ENCODE measurements at regions not wholly inside any gene's neighbourhood (a gene's known extent, or its start where the extent isn't known, plus 50 kb on each side); places are given as distances from the start of the nearest gene placed in this dataset.
A peak's percentile ranks its signal among the peaks of the same experiment; 100 is the strongest.

DNA sequence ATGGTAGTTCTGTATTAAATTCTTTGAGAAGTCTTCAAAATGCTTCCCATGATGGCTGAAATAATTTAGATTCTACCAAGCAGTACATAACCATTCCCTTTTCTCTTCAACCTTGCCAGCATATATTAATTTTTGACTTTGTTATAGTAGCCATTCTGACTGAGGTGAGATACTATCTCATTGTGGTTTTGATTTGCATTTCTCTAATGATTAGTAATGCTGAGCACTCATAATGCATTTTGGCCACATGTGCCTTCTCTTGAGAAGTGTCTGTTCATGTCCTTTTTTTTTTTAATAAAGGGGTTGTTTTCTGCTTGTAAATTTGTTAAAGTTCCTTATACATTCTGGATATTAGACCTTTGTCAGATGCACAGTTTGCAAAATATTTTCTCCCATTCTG, 173.9 kb downstream of the CALCRL start:
- DNase-seq (ENCODE audit: low read depth in 2 of 2): no peak

DNA sequence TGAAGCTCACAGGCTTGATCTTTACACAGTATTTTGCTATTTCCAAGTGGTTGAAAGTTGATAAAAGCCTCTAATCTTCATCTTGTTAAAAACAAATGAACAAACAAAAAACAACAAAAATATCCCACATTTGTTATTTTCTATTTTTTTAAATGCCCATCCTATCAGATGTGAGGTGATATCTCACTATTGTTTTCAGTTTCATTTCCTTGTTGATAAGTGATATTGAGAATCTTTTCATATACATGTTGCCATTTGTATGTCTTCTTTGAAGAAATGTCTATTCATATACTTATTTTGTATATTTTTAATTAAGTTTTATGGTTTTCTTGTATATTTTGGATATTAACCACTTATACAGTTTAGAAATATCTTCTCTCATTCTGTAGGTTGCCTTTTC, 175.8 kb downstream of the CALCRL start:
- no peak for DNase-seq (ENCODE audit: low read depth in 2 of 2)

DNA sequence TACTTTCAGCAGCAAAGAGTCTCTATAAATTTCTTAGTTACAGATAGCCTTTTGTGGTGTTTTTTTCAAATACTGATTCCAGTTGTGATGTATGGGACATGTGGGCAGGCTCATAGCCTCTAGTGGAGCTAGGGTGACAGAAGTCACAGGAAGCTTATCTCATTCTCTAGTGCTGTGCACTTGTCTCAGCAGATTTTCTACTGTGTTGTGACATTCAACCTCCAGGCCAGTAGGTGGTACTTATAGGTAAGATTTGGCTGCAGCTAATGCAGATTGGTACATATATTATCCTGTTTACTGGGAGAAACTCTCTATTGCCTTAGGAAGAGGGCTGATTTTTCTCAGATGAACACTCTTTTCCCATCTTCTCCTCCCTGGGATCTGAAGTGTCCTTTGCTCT, 176.2 kb downstream of the CALCRL start:
- DNase-seq (ENCODE audit: low read depth in 2 of 2): no peak

DNA sequence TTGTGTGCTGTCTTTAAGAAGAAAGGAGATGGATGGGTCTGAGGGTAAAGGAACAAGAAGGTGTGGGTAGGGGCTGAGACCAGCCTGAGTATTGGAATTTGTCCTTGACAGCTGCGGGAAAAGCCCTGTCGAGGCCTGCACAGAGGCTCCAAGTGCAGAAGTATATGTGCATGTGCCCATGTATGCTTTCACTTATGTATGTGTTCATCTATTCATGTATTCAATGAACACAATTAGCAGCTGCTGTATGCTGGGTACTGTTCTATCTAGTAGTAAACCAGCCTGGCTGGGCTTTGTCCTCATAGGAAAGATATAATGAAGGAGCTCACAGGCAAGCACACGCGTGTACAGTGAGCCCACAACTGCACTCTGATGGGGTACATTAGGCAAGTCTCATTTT, 181.4 kb downstream of the CALCRL start:
- no peak for DNase-seq (ENCODE audit: low read depth in 2 of 2)

DNA sequence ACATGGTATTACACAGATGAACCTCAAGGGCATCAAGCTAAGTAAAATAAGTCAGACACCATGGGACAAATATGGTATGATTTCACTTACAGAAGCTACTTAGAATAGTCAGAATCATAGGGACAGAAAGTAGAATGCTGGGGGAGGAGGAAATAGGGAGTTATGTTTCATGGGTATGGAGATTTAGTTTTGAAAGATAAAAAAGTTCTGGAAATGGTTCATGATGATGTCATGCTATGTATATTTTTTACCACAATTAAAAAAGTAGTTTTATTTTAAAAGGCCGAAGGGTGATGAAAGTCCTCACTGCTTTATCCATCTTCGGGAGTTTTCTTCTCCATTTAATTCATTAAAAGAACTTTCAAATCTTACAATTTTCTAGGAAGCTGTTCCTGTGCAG, 181.9 kb downstream of the CALCRL start:
- no peak for DNase-seq (ENCODE audit: low read depth in 2 of 2)

DNA sequence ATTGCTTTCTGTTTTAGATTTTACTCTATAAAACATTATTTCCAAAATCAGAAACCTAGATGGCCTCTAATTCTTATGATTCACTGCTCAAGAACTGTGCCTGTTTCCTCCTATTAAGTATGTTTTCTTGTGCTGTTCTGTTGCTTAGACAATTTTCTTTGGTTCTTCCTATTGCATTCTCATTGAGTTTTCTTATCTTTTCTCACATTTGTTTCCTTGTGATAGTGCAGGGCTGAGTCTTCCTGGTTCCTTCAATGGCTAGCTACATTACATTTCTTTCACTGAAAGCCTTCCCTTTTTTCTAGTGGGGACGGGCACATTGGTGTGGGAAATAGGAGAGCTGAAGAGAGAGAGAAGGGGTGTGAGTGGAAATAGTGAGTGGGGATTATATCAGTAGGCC, 183.4 kb downstream of the CALCRL start:
- DNase-seq (ENCODE audit: low read depth in 2 of 2): no peak

DNA sequence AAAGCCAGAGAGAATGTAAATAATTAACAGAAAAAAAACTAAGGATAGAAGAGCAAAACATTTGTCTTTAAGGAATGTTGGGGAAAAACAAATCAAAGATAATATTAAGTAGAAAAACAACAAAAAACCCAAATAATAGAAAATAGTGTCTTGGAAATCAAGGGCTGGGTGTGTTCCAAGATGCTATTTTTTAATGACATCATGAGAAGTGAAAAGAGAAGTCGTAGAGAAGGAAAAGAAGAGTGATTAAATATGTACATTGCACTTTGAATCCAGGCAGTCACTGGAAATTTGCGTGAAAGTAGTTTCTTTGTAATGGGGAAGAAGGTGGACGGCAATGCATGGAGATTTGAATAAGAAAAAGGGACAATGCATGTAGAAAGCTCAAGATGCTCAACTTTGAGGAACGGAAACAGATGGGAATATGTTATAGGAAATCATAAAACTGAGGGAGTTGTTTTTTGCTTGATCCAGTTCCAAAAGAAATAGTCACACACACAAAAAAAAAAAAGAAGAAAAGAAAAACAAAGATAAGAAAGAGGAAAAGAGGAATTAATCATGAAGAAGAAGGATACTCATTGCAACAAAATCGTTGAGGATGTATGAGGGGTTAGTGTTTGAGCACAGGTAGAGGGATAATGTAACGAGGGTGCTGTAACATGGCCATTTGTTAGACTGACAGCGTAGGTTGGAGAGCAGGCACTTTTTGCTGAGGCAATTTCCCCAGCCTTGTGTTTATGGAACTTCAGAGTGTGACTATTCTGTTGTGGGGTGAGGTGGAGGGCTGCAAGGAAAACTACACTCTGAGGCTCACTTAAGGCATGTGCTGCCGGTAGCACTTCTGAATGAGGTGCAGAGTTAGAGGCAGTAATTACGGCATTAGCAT, 184.1 kb downstream of the CALCRL start:
- no peak for DNase-seq (ENCODE audit: low read depth in 2 of 2)

DNA sequence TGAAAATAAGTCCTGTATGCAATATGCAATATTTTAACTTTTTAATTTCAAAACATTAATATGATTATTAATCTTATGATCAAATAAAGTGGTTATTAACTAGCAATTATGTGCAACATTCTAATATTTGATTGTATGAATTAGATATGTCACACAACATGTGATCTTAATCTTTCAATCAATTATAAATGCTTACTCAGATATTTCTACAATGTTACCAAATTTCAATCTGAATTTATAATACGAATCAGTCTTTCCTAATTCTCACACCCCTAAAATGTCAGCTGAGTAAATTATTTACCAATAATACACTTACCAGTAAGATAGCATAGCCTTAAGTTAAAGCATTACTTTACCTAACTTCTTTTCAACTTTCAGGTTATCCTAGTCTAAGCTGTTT, 186.3 kb downstream of the CALCRL start:
- DNase-seq (ENCODE audit: low read depth in 2 of 2): no peak

DNA sequence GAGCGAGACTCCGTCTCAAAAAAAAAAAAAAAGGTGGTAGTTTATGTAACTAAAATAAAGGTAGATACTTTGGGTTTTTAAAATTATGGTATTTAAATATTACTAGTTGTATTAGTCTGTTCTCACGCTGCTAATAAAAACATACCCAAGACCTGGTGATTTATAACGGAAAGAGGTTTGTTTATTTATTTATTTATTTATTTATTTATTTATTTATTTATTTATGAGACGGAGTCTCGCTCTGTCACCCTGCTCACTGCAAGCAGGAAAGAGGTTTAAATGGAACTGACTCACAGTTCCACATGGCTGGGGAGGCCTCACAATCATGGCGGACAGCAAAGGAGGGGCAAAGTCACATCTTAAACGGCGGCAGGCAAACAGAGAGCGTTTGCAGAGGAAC, 196.0 kb downstream of the CALCRL start:
- DNase-seq (ENCODE audit: low read depth in 2 of 2): no peak

DNA sequence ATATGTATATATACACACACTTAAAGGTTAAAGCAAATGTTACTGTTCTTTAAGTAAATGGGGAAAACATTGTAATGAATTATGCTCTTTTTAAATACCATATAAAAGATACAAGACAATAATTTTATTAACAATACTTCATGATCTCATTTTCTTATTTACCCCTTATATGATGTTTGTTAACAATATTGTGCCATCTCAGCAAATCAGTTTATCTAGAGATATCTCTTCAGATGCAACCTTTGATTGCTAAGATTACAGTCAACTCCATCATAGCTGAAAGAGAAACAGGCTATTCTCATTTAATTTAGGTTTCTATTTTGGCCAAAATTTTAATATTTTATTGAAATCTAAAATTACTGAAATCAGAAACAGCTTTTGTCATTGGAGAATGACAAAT, 197.9 kb downstream of the CALCRL start:
- no peak for DNase-seq (ENCODE audit: low read depth in 2 of 2)

DNA sequence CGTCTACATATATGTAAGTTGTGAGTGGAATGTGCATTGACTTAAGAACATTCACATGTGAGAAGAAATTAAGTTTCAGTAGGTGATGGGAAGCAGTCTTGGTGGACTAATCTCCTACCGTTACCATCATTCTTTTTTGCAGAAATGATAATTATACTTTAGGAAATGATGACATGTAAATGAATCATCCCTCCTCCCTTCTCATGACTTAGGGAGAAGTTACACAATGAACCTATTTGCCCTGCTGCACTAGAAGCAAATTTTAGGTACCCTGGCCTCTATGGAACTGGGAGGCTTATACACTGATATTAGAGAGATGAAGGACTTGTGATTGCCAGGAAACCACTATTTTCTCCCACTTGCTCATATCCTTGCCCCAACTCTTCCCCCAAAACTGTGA, 214.2 kb downstream of the CALCRL start:
- no peak for DNase-seq (ENCODE audit: low read depth in 2 of 2)

DNA sequence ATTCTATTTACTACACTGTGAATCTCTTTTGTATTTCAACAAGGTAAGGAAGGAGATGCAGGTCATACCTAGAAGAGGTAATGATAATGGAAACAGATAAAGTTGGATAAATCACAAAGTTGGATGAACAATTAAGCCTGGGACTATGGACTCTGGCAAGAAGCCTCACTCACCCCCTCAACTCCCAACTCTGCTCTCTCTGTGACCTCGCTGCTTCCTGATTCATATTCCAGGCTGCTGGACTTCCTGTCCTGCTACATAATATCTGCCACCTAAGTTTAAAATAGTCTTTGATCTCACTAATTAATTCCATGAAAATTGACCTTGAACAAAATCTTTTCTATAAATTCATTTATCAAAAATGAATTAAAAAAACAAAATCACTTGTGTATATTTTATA, 215.3 kb downstream of the CALCRL start:
- DNase-seq (ENCODE audit: low read depth in 2 of 2): no peak

DNA sequence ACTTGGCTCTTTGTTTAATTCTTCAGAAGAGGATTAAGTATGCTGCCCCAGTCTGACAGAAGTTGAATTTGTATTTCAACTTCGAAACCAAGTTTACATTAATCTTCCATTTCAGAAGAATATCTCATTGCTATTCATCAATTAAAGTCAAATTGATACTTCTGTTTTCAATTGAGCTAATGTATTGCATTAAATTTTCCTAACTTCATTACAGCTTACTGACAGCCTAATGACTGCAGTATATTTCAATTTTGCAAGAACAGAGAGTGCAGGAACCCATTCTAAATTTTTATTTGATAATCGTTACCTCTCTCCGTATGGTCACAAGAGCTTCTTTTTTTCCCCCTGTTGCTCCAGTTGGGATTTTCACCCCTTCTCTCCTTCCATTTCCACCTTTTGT, 218.0 kb downstream of the CALCRL start:
- no peak for DNase-seq (ENCODE audit: low read depth in 2 of 2)

DNA sequence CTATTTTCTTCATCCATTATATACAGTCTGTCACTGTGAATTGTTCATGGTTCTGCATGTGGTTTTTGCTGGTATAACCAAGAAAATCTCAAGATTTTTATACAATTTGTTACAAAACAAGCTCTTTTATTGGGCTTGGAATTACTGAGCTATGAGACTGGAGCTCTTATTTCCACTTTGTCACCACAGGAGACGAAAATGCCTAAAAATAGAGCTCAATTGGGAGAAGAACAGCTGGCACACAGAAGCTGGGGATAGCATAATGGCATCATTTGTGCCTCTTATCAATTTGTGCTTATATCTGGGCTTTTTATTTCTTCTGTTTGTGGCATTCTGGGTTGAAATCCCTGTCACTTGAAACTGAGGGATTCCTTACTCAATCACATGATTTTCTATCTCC, 219.1 kb downstream of the CALCRL start:
- no peak for DNase-seq (ENCODE audit: low read depth in 2 of 2)

DNA sequence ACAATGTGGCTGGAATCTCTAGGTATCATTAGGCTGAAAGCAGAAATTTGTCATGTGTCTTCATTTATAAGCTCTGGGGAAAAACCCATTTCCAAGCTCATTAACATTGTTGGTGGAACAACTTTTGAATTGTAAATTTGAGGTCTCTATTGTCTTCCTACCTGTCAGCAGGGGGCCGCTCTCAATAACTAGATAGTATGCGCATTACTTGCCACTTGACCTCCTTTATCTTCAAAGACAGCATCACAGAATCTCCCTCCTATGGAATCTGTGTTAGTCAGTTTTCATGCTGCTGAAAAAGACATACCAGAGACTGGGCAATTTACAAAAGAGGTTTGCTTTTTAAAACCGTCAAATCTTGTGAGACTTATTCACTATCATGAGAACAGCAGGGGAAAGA, 223.1 kb downstream of the CALCRL start:
- no peak for DNase-seq (ENCODE audit: low read depth in 2 of 2)

DNA sequence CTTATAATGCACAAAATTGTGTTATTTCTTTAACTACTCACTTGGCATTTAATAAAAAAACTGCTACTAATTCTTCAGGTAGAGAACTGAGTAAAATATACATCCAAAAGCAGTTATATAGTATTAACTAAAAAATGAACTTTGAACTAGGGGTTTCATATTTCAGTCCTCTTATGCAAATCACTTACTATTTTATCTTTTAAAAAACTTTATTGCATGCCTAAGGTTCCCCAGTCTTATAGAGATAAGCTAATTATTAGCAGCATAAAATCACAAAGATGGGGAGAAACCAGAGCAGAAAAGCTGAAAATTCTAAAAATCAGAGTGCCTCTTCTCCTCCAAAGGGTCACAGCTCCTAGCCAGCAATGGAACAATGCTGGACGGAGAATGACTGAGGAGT, 228.0 kb downstream of the CALCRL start:
- no peak for DNase-seq (ENCODE audit: low read depth in 2 of 2)

DNA sequence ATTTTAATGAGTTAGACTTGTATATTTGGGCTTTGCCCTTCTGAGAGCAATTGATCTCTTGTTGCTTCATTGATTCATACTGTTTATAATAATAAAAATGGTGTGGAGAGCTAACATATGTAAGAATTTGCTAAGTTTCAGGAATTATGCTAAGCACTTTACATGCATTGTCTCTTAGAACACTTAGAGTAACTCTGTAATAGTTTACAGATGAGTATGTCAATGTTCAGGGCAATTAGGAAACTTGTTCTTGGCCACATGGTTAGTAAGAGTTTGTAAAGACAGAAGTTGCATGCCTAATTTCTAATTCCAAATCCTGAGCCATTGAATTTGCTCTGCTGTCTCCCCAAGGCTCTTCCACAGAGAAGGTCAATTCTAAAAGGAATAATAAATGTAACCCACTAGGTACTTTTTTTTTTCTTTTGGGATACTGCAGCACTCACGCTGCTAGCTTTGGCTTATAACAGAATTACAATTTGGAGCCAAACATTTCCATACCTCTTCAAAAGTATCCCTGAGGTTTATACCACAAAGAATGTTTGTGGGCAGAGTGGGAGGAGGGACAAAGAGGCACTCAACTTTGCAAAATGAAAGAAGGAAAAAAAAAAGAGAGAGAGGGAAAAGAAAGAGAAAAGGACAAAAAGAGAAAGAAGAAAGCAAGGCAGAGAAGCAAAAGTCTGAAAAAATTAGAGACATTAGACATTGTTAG, 232.4 kb downstream of the CALCRL start:
- DNase-seq (ENCODE audit: low read depth in 2 of 2): peak; percentile 17 to 22

DNA sequence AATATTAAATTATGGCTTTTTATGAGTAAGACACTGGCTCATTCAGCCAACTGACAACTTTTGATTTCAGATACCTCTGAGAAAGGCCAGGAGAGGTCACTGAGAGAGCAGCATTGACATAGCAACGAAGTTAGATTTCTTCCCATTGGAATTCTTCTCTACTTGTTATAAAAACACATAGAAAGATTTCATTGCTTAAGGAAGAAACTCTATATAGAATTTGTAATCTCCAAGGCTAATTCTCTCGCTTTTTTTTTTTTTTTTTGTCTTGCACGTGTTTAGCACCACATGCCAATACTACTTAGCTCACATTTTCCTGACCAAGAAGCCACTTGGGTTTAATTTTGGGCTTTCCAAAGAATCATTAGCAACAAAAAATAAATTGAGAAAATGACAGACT, 233.7 kb downstream of the CALCRL start:
- no peak for DNase-seq (ENCODE audit: low read depth in 2 of 2)

DNA sequence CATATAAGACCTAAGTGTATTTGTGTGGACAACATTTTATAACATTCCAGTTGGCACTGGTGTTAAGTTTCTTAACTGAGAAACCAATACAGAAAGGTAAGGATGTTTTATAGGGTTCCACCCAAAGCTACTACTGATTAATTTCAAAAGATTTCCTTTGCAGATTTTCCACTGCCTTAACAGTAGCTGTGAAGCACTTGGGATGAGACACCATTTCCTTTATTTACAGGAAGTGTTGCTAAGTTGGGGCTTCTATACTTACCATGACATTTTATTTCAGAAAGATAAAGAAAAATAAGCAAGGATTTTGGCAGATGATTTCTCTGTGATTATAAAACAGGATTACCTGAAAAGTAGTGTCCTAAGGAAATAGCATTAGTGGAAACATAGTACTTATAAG, 234.3 kb downstream of the CALCRL start:
- no peak for DNase-seq (ENCODE audit: low read depth in 2 of 2)

DNA sequence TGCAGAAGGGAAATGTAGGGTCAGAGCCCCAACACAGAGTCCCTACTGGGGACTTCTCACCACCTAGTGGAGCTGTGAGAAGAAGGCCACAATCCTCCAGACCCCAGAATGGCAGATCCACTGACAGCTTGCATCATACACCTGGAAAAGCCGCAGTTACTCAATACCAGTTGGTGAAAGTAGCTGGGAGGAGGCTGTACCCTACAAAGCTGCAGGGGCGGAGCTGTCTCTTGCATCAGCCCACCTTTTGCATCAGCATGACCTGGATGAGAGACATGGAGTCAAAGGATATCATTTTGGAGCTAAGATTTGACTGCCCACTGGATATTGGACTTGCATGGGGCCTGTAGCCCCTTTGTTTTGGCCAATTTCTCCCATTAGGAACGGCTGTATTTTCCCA, 237.3 kb downstream of the CALCRL start:
- no peak for DNase-seq (ENCODE audit: low read depth in 2 of 2)

DNA sequence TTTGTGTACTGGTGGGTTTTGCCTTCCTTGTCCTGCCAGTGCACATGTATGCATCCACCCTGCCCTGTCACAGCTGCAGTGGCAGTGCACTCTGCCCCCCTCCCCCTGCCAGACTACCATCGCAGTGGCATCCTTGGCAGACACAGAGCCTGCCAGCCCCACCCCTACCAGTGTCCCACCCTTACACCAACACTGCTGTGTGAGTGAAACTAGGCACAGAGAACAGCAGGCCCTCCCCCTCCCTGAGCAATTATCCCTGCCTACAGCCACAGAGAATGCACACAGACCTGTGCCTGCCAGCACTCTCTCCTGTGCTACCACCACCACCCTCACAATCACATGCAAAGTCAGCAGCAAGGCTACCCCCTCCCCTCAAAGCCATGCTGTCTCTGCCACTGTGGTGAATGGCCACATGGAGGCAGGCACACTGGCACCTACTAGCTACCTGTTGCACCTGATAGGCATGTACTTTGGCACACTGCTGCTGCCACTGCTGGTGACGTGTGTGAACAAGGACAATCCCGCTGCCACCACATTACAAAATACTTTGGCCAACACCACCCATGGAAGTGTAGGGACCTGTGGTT, 239.8 kb downstream of the CALCRL start:
- DNase-seq (ENCODE audit: low read depth in 2 of 2): no peak

DNA sequence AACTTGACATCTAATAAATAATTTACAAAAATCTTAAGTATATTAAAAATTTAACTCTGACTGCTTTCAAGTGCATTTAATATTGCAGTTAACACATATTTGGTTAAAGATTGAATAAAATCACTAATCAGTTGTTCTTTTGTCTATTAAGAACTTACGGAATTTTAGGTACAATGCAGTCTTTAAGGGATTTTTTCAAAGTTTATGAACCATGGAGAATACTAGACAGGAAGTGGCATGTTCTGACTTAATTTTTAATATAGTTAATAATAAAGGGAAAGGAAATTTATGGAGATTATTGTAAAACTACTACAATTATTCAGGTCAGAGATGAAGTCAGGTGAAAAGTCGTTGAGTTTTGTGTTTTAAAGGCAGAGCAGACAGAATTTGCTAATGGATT, 240.9 kb downstream of the CALCRL start:
- no peak for DNase-seq (ENCODE audit: low read depth in 2 of 2)

DNA sequence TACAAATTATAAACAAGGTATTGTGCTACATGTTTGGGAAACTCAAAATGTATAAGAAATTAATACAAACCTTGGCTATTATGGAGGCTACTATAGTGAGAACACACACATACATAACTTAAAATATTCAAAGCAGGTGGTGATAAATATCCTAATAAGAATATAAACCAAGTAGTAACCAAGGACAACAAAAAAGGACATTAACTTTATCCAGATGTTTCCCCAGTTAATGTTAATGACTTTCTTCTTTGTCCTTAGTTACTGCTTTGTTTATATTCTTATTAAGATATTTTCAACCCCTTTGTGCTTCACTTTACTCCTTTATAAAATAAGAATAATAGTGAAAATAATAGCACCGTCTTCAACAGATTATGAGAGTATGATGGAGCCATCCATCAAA, 241.6 kb downstream of the CALCRL start:
- no peak for DNase-seq (ENCODE audit: low read depth in 2 of 2)

Data from fibroblast of skin of left quadriceps (primary cell).